ENCODE measurements at regions not wholly inside any gene's neighbourhood (a gene's known extent, or its start where the extent isn't known, plus 50 kb on each side); places are given as distances from the start of the nearest gene placed in this dataset.

- TF ChIP-seq ZFX (IDR thresholded peaks at IDR 0.05; ENCODE audit: borderline replicate concordance) (no peak), CTCF (IDR thresholded peaks at IDR 0.05) (no peak)
Observed at GRCh38 chr22:49553076-49553475, 274.6 kb downstream of the BRD1 start.
